Liver (tissue), 3 donors: ENCODE measurements at regions not wholly inside any gene's neighbourhood (a gene's known extent, or its start where the extent isn't known, plus 50 kb on each side); places are given as distances from the start of the nearest gene placed in this dataset.

Source experiments
- ATF3 ChIP-seq: IDR thresholded peaks from 2 replicates; pipeline ENCODE4 v1.6.1; 2016; ENCODE audit warnings: antibody characterized with exemption
- GABPA ChIP-seq, 2 donors: IDR thresholded peaks in 1 of 2; conservative IDR thresholded peaks in 1 of 2; 2 replicates each; pipeline ENCODE4 v1.6.1; 2016; ENCODE audit warnings: antibody characterized with exemption in 2 of 2, mild to moderate bottlenecking in 1 of 2, moderate library complexity in 1 of 2
- JUND ChIP-seq, 2 donors: IDR thresholded peaks; 2 replicates each; pipeline ENCODE4 v1.6.1; 2016; ENCODE audit warnings: antibody characterized with exemption in 2 of 2
- MAX ChIP-seq: IDR thresholded peaks from 2 replicates; pipeline ENCODE4 v1.6.1; 2016; ENCODE audit warnings: antibody characterized with exemption
- RAD21 ChIP-seq, 2 donors: IDR thresholded peaks; 2 replicates each; pipeline ENCODE4 v1.6.1; 2016; ENCODE audit warnings: antibody characterized with exemption in 2 of 2, mild to moderate bottlenecking in 2 of 2
- RXRA ChIP-seq, 2 donors: IDR thresholded peaks; 2 replicates each; pipeline ENCODE4 v1.6.1; 2017 to 2018; ENCODE audit warnings: antibody characterized with exemption in 2 of 2, mild to moderate bottlenecking in 1 of 2
- SP1 ChIP-seq: IDR thresholded peaks from 2 replicates; pipeline ENCODE4 v1.6.1; 2018; ENCODE audit warnings: antibody characterized with exemption, mild to moderate bottlenecking
- TF ChIP-seq, protein P1 (sequence below): fragments of 150-350 bp; IDR thresholded peaks from 2 replicates; pipeline ENCODE4 v1.5.1; 2017; ENCODE audit warnings: improper control_type of control experiment, low read depth, low read length; ENCODE audit not compliant: missing input control
- TF ChIP-seq, protein P2 (sequence below): IDR thresholded peaks from 2 replicates; pipeline ENCODE4 v1.6.1; 2016; ENCODE audit warnings: antibody characterized with exemption, mild to moderate bottlenecking
- TF ChIP-seq, protein P3 (sequence below): IDR thresholded peaks from 2 replicates; pipeline ENCODE4 v1.6.1; 2016; ENCODE audit warnings: antibody characterized with exemption
- donor health status: healthy.
- donor health status: healthy.

DNA sequence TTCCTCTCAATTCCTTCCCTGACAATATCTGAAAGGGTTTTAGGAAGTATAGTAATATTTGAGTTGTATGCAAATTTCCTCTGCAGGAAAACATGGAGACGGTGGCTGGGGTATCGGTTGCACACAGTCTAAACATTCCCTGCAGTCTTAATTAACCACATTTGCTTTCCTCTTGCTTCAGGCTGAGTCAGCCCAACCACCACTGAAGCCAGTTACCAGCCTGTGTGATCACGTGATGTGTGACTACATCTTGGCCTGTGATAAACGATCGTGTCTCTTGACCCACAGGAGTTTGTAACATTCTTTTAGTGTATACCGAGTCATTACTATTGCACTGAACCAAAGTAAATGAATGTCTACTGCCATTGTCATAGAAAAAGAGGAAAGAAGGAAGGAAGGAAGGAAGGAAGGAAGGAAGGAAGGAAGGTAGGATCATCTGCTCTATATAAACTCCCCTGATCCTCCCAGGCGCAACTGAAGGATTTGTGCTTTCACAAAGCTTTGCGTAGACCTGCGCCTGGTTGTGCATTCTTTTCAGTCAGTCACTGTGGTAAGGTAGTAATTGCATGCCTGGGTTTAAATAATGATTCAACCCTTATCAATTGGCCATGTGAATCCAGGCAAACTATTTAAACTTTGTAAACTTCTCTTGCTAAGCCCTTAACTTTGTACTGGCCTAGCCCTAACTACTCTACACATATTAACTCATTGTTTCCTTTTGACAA is 280.6 kb upstream of the SALL1 start:
- TF ChIP-seq, protein P1, sequence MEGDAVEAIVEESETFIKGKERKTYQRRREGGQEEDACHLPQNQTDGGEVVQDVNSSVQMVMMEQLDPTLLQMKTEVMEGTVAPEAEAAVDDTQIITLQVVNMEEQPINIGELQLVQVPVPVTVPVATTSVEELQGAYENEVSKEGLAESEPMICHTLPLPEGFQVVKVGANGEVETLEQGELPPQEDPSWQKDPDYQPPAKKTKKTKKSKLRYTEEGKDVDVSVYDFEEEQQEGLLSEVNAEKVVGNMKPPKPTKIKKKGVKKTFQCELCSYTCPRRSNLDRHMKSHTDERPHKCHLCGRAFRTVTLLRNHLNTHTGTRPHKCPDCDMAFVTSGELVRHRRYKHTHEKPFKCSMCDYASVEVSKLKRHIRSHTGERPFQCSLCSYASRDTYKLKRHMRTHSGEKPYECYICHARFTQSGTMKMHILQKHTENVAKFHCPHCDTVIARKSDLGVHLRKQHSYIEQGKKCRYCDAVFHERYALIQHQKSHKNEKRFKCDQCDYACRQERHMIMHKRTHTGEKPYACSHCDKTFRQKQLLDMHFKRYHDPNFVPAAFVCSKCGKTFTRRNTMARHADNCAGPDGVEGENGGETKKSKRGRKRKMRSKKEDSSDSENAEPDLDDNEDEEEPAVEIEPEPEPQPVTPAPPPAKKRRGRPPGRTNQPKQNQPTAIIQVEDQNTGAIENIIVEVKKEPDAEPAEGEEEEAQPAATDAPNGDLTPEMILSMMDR: no peak
- TF ChIP-seq, protein P2, sequence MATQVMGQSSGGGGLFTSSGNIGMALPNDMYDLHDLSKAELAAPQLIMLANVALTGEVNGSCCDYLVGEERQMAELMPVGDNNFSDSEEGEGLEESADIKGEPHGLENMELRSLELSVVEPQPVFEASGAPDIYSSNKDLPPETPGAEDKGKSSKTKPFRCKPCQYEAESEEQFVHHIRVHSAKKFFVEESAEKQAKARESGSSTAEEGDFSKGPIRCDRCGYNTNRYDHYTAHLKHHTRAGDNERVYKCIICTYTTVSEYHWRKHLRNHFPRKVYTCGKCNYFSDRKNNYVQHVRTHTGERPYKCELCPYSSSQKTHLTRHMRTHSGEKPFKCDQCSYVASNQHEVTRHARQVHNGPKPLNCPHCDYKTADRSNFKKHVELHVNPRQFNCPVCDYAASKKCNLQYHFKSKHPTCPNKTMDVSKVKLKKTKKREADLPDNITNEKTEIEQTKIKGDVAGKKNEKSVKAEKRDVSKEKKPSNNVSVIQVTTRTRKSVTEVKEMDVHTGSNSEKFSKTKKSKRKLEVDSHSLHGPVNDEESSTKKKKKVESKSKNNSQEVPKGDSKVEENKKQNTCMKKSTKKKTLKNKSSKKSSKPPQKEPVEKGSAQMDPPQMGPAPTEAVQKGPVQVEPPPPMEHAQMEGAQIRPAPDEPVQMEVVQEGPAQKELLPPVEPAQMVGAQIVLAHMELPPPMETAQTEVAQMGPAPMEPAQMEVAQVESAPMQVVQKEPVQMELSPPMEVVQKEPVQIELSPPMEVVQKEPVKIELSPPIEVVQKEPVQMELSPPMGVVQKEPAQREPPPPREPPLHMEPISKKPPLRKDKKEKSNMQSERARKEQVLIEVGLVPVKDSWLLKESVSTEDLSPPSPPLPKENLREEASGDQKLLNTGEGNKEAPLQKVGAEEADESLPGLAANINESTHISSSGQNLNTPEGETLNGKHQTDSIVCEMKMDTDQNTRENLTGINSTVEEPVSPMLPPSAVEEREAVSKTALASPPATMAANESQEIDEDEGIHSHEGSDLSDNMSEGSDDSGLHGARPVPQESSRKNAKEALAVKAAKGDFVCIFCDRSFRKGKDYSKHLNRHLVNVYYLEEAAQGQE: no peak
- TF ChIP-seq MAX: no peak
- TF ChIP-seq RXRA (IDR thresholded peaks at IDR 0.05): no peak
- TF ChIP-seq, protein P3, sequence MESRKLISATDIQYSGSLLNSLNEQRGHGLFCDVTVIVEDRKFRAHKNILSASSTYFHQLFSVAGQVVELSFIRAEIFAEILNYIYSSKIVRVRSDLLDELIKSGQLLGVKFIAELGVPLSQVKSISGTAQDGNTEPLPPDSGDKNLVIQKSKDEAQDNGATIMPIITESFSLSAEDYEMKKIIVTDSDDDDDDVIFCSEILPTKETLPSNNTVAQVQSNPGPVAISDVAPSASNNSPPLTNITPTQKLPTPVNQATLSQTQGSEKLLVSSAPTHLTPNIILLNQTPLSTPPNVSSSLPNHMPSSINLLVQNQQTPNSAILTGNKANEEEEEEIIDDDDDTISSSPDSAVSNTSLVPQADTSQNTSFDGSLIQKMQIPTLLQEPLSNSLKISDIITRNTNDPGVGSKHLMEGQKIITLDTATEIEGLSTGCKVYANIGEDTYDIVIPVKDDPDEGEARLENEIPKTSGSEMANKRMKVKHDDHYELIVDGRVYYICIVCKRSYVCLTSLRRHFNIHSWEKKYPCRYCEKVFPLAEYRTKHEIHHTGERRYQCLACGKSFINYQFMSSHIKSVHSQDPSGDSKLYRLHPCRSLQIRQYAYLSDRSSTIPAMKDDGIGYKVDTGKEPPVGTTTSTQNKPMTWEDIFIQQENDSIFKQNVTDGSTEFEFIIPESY: no peak
- no peak for TF ChIP-seq JUND (IDR thresholded peaks at IDR 0.05)
- no peak for TF ChIP-seq SP1
- no peak for TF ChIP-seq GABPA (IDR thresholded peaks at IDR 0.05 in 1 of 2, conservative IDR thresholded peaks at IDR 0.05 in 1 of 2)
- TF ChIP-seq RAD21 (IDR thresholded peaks at IDR 0.05): no peak
- no peak for TF ChIP-seq ATF3
